ENCODE measurements at regions not wholly inside any gene's neighbourhood (a gene's known extent, or its start where the extent isn't known, plus 50 kb on each side); places are given as distances from the start of the nearest gene placed in this dataset.

GRCh38 chr4:129213692-129214091, 117.7 kb downstream of the C4orf33 start:
- TF ChIP-seq SUZ12 (IDR thresholded peaks at IDR 0.05; ENCODE audit: extremely low read depth, insufficient read depth, insufficient read length) (no peak), ZNF274 (IDR thresholded peaks at IDR 0.05; ENCODE audit: low read depth, low read length) (no peak)
